ENCODE measurements at regions not wholly inside any gene's neighbourhood (a gene's known extent, or its start where the extent isn't known, plus 50 kb on each side); places are given as distances from the start of the nearest gene placed in this dataset.

GRCh38 chr9:106581973-106582372 lies 281.0 kb upstream of the ZNF462 start:
- no peak for TF ChIP-seq CTCF (IDR thresholded peaks at IDR 0.05)
- Mint-ChIP-seq H3K27ac (ENCODE audit: unreplicated experiment) (no peak overlapping the region), H3K36me3 (ENCODE audit: unreplicated experiment) (no peaks in the 10 kb centered on the region), H3K9me3 (ENCODE audit: unreplicated experiment) (peaks cover 9% of the 10 kb centered on the region), H3K4me1 (ENCODE audit: unreplicated experiment) (peaks cover 5% of the 10 kb centered on the region), H3K27me3 (ENCODE audit: unreplicated experiment) (no peaks in the 10 kb centered on the region), H3K4me3 (ENCODE audit: unreplicated experiment) (no peak overlapping the region)
- DNase-seq (ENCODE audit: extremely low spot score, unreplicated experiment), result no peak

- no peaks in the 10 kb centered on the region for H3K27me3 Mint-ChIP-seq (ENCODE audit: unreplicated experiment)
- H3K4me3 Mint-ChIP-seq (ENCODE audit: unreplicated experiment), result no peak overlapping the region
- peaks cover 22% of the 10 kb centered on the region for H3K4me1 Mint-ChIP-seq (ENCODE audit: unreplicated experiment)
- no peaks in the 10 kb centered on the region for H3K36me3 Mint-ChIP-seq (ENCODE audit: unreplicated experiment)
- TF ChIP-seq CTCF (IDR thresholded peaks at IDR 0.05), result no peak
- DNase-seq (ENCODE audit: extremely low spot score, unreplicated experiment), result no peak
- no peak overlapping the region for H3K27ac Mint-ChIP-seq (ENCODE audit: unreplicated experiment)
- H3K9me3 Mint-ChIP-seq (ENCODE audit: unreplicated experiment), result peaks cover 9% of the 10 kb centered on the region
Observed at GRCh38 chr9:106583751-106584150, 279.2 kb upstream of the ZNF462 start.

GRCh38 chr9:106587042-106587441 lies 275.9 kb upstream of the ZNF462 start:
- Mint-ChIP-seq H3K4me3 (ENCODE audit: unreplicated experiment) (no peak overlapping the region), H3K9me3 (ENCODE audit: unreplicated experiment) (peaks cover 5% of the 10 kb centered on the region), H3K36me3 (ENCODE audit: unreplicated experiment) (no peaks in the 10 kb centered on the region), H3K4me1 (ENCODE audit: unreplicated experiment) (peaks cover 29% of the 10 kb centered on the region), H3K27ac (ENCODE audit: unreplicated experiment) (no peak overlapping the region), H3K27me3 (ENCODE audit: unreplicated experiment) (no peaks in the 10 kb centered on the region)
- TF ChIP-seq CTCF (IDR thresholded peaks at IDR 0.05), result no peak
- no peak for DNase-seq (ENCODE audit: extremely low spot score, unreplicated experiment)

- Mint-ChIP-seq H3K4me3 (ENCODE audit: unreplicated experiment) (no peak overlapping the region), H3K9me3 (ENCODE audit: unreplicated experiment) (peaks cover 5% of the 10 kb centered on the region), H3K27me3 (ENCODE audit: unreplicated experiment) (no peaks in the 10 kb centered on the region), H3K27ac (ENCODE audit: unreplicated experiment) (peak overlapping the region; percentile 42), H3K4me1 (ENCODE audit: unreplicated experiment) (peaks cover 29% of the 10 kb centered on the region), H3K36me3 (ENCODE audit: unreplicated experiment) (no peaks in the 10 kb centered on the region)
- no peak for TF ChIP-seq CTCF (IDR thresholded peaks at IDR 0.05)
- no peak for DNase-seq (ENCODE audit: extremely low spot score, unreplicated experiment)
Observed at GRCh38 chr9:106588626-106589025, 274.3 kb upstream of the ZNF462 start.

- Mint-ChIP-seq H3K36me3 (ENCODE audit: unreplicated experiment) (no peaks in the 10 kb centered on the region), H3K4me3 (ENCODE audit: unreplicated experiment) (no peak overlapping the region), H3K4me1 (ENCODE audit: unreplicated experiment) (peaks cover 29% of the 10 kb centered on the region), H3K27me3 (ENCODE audit: unreplicated experiment) (no peaks in the 10 kb centered on the region), H3K27ac (ENCODE audit: unreplicated experiment) (no peak overlapping the region), H3K9me3 (ENCODE audit: unreplicated experiment) (peaks cover 5% of the 10 kb centered on the region)
- DNase-seq (ENCODE audit: extremely low spot score, unreplicated experiment), result no peak
- TF ChIP-seq CTCF (IDR thresholded peaks at IDR 0.05), result no peak
Observed at GRCh38 chr9:106590759-106591505, 272.0 kb upstream of the ZNF462 start.

Measured in osteocyte (in vitro differentiated cells).